NB4 (cell line): ENCODE measurements at regions not wholly inside any gene's neighbourhood (a gene's known extent, or its start where the extent isn't known, plus 50 kb on each side); places are given as distances from the start of the nearest gene placed in this dataset.
"Not testable (repeated sequence)": the region's sequence is repeated elsewhere in the genome, so short reads cannot be mapped to it uniquely, and the experiment has no call there.

ENCODE experiments used
- POLR2A ChIP-seq: IDR thresholded peaks from 2 replicates; pipeline ENCODE4 v1.6.1; 2011; ENCODE audit warnings: mild to moderate bottlenecking; ENCODE audit not compliant: insufficient read length; ENCODE audit errors: extremely low read depth
- TF ChIP-seq, protein P1 (sequence below): IDR thresholded peaks from one replicate; pipeline ENCODE4 v1.5.1; 2012; ENCODE audit warnings: low read depth, low read length

DNA sequence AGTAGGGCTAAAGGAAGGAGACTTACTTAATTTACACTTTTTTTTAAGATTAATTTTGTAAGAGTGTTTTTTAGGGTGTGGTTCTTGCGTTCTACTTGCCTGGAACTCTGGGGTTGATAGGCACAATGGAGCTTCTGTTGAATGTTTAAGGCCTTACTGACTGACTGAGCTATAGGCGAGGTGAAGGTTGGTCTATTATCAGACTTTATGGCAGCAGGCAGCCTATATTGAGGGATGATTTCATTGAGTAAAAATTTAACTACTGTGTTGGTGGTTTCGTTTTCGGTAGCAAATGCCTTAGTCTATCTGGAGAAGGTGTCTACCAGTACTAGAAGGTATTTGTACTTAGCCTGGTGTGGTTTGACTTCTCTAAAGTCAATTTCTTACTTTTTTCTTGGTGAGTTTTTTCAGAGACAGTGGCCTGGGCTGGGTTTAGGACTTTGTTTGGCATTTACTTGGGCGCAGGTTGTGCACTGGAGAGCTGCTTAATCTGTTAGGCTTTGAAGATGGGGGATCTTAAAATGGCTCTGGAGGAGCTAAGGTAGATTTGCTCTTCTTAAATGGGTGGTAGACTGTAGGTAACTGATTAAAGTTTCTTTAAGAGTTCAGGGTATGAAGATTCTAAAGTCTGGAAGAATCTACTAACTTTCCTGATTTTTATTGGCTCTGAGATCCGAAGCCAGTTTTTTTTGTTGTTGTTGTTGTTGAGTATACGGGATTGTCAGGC is 164.5 kb upstream of the CCZ1B start:
- TF ChIP-seq POLR2A: not testable (repeated sequence)
- TF ChIP-seq, protein P1, sequence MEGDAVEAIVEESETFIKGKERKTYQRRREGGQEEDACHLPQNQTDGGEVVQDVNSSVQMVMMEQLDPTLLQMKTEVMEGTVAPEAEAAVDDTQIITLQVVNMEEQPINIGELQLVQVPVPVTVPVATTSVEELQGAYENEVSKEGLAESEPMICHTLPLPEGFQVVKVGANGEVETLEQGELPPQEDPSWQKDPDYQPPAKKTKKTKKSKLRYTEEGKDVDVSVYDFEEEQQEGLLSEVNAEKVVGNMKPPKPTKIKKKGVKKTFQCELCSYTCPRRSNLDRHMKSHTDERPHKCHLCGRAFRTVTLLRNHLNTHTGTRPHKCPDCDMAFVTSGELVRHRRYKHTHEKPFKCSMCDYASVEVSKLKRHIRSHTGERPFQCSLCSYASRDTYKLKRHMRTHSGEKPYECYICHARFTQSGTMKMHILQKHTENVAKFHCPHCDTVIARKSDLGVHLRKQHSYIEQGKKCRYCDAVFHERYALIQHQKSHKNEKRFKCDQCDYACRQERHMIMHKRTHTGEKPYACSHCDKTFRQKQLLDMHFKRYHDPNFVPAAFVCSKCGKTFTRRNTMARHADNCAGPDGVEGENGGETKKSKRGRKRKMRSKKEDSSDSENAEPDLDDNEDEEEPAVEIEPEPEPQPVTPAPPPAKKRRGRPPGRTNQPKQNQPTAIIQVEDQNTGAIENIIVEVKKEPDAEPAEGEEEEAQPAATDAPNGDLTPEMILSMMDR: not testable (repeated sequence)
